Right lobe of liver (tissue), 6 donors: ENCODE measurements at regions not wholly inside any gene's neighbourhood (a gene's known extent, or its start where the extent isn't known, plus 50 kb on each side); places are given as distances from the start of the nearest gene placed in this dataset.

Experiments used
- ATAC-seq, 4 donors: fragments of 200-7000 bp; cut with Tn5 transposase; one replicate each; pipeline ENCODE4 v1.9.1; 2020; ENCODE audit warnings: mild to moderate bottlenecking in 4 of 4, moderate library complexity in 4 of 4
- DNase-seq, 3 donors: peaks; one replicate each; pipeline ENCODE4 v3.0.0-alpha.2; 2020
- H3K27ac ChIP-seq, 3 donors: fragments of 200-600 bp; one replicate each; pipeline ENCODE4 v1.8.0; 2022
- H3K27me3 ChIP-seq, 2 donors: fragments of 200-600 bp; one replicate each; pipeline ENCODE4 v1.8.0; 2022
- H3K36me3 ChIP-seq, 4 donors: fragments of 200-600 bp; sonication (generic) in 1 of 4; one replicate each; pipeline versions ENCODE4 v1.5.1 to v1.8.0; 2017 to 2022; ENCODE audit warnings: control low read depth in 1 of 4
- H3K4me1 ChIP-seq, 4 donors: fragments of 200-600 bp; sonication (generic) in 1 of 4; one replicate each; pipeline versions ENCODE4 v1.5.1 to v1.8.0; 2017 to 2022; ENCODE audit warnings: control low read depth in 1 of 4
- H3K4me3 ChIP-seq, 3 donors: fragments of 200-600 bp; one replicate each; pipeline ENCODE4 v1.8.0; 2022
- H3K9me3 ChIP-seq, 4 donors: fragments of 200-600 bp; sonication (generic) in 1 of 4; one replicate each; pipeline versions ENCODE4 v1.5.1 to v1.8.0; 2017 to 2022; ENCODE audit warnings: control low read depth in 1 of 4
- CTCF ChIP-seq, 4 donors: fragments of 200-600 bp in 3 of 4; fragments of 450-650 bp in 1 of 4; IDR thresholded peaks; one replicate each; pipeline versions ENCODE4 v1.5.1 to v1.8.0; 2016 to 2022; ENCODE audit warnings: antibody characterized with exemption in 4 of 4, mild to moderate bottlenecking in 2 of 4
- POLR2A ChIP-seq: fragments of 450-650 bp; IDR thresholded peaks from one replicate; pipeline ENCODE4 v1.6.1; 2017; ENCODE audit warnings: antibody characterized with exemption, mild to moderate bottlenecking
- WGBS: methylation state at CpG from one replicate; pipeline ENCODE4 v1.1.6; 2018; ENCODE audit warnings: low coverage, low lambda C conversion rate; ENCODE audit not compliant: insufficient coverage; ENCODE audit errors: missing lambda C conversion rate; 5-methylcytosine and 5-hydroxymethylcytosine counted together
- intact Hi-C, 2 donors: fragments of 100-400 bp; cut with DNase I; formaldehyde crosslinking; loops; one replicate each; pipeline versions ENCODE4 v1.11.2 to v1.14.1; 2022
- donor health status: DM: no; HTN: yes; CAD: no.
- donor health status: DM: no; HTN: no; CAD: no.
- donor health status: DM: no; HTN: no; CAD: no.
- donor health status: DM: no; HTN: yes; CAD: no.
- donor health status: DM: no; HTN: yes; CAD: no.

DNA sequence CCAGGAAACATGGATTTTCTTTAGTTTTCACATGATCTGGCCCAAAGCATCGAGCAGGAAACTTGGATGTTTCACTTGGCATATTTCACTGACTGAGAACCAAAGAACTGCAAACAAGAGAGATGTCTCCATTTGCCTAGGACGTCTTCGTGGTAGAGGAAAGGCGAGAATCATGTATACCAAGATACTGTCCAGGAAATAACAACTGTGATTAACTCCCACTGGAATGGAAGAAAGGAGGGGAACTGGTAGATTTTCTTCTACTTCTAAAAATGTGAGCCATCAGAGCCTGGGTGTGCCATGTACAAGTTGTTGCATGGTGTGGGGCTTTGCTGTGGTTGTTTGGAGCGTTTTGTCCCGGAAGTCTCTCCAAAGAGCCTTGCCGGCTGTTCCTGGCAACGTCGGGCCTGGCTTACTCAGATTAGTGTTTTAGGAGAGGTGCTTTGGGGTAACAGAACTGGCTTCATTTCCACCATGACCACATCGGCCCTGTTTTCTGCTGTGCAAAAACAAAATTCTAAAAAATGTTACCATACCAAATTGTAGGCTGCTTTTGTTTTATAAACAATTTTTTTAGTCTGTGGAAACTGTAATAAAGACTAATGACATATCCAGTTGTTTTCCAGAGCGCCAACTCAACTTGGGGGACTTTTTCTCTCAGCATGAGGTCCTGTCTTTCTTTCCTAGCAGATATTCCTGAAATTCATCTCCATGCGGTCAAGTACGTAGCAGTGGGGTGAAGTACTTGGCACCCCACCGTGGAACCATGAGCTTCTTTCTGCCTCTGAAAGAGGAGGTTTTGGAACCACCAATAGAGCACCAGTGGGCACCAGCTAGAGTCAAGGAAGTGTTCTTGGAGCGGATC, 118.3 kb downstream of the TM2D1 start:
- no peak for DNase-seq
- no peak for TF ChIP-seq CTCF (IDR thresholded peaks at IDR 0.05)
- no peak for TF ChIP-seq POLR2A
- no peaks in the 10 kb centered on the region for H3K36me3 ChIP-seq
- no peak overlapping the region for H3K27ac ChIP-seq
- H3K4me3 ChIP-seq, result no peak overlapping the region
- H3K4me1 ChIP-seq, result no peaks in the 10 kb centered on the region
- no peaks in the 10 kb centered on the region for H3K27me3 ChIP-seq
- intact Hi-C loops, result no loop called here
- WGBS, result 50% methylated on average over 11 of the region's 15 CpGs
- ATAC-seq, result no peak
- no peaks in the 10 kb centered on the region for H3K9me3 ChIP-seq

GRCh38 chr1:61605607-61606321, 119.2 kb downstream of the TM2D1 start:
- Histone ChIP-seq H3K36me3 (no peaks in the 10 kb centered on the region), H3K4me3 (no peak overlapping the region), H3K4me1 (no peaks in the 10 kb centered on the region), H3K9me3 (no peaks in the 10 kb centered on the region), H3K27ac (no peak overlapping the region), H3K27me3 (no peaks in the 10 kb centered on the region)
- ATAC-seq (no peak), DNase-seq (no peak)
- intact Hi-C loops, result no loop called here
- 58% methylated on average over 4 of the region's 4 CpGs for WGBS
- TF ChIP-seq POLR2A, result no peak
- TF ChIP-seq CTCF (IDR thresholded peaks at IDR 0.05), result no peak

- no peaks in the 10 kb centered on the region for H3K4me1 ChIP-seq
- no peaks in the 10 kb centered on the region for H3K27me3 ChIP-seq
- WGBS, result 71% methylated on average over 1 of the region's 1 CpG
- no peaks in the 10 kb centered on the region for H3K36me3 ChIP-seq
- DNase-seq (no peak), ATAC-seq (no peak)
- no peaks in the 10 kb centered on the region for H3K9me3 ChIP-seq
- no peak overlapping the region for H3K4me3 ChIP-seq
- intact Hi-C loops, result no loop called here
- no peak overlapping the region for H3K27ac ChIP-seq
- TF ChIP-seq CTCF (IDR thresholded peaks at IDR 0.05), result no peak
- TF ChIP-seq POLR2A, result no peak
Observed at GRCh38 chr1:61604684-61605083, 120.3 kb downstream of the TM2D1 start.

DNA sequence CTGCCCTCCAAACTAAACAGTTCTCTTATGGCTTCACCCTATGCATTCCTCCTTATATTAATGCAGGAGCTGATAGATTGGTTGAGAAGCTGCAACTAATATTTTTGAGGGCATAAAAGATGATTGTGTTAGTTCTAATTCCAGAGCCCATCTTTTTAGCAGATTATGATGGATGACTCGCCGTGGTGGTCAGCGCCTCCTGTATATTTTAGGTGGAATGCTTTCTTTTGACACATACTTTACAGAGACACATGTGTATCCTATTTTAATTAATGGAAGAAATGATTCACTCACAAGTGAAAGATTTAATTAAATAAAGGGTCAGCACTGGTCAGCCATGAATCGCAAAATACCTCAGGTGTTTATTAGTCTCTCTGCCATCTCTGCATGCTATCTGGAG, 120.7 kb downstream of the TM2D1 start:
- no peaks in the 10 kb centered on the region for H3K9me3 ChIP-seq
- H3K36me3 ChIP-seq, result no peaks in the 10 kb centered on the region
- H3K27me3 ChIP-seq, result no peaks in the 10 kb centered on the region
- TF ChIP-seq POLR2A (no peak), CTCF (IDR thresholded peaks at IDR 0.05) (no peak)
- ATAC-seq (no peak), DNase-seq (no peak)
- no peaks in the 10 kb centered on the region for H3K4me1 ChIP-seq
- intact Hi-C loops, result no loop called here
- WGBS, result 98% methylated on average over 4 of the region's 4 CpGs
- no peak overlapping the region for H3K27ac ChIP-seq
- H3K4me3 ChIP-seq, result no peak overlapping the region
